SW480 (cell line): ENCODE measurements at regions not wholly inside any gene's neighbourhood (a gene's known extent, or its start where the extent isn't known, plus 50 kb on each side); places are given as distances from the start of the nearest gene placed in this dataset.
"Not testable (repeated sequence)": the region's sequence is repeated elsewhere in the genome, so short reads cannot be mapped to it uniquely, and the experiment has no call there.

Source experiments
- DNase-seq: peaks from one replicate; pipeline ENCODE4 v3.0.0-alpha.2; 2016; ENCODE audit warnings: low spot score

GRCh38 chr22:35138521-35138920 lies 72.6 kb downstream of the ISX start:
- DNase-seq = no peak

DNA sequence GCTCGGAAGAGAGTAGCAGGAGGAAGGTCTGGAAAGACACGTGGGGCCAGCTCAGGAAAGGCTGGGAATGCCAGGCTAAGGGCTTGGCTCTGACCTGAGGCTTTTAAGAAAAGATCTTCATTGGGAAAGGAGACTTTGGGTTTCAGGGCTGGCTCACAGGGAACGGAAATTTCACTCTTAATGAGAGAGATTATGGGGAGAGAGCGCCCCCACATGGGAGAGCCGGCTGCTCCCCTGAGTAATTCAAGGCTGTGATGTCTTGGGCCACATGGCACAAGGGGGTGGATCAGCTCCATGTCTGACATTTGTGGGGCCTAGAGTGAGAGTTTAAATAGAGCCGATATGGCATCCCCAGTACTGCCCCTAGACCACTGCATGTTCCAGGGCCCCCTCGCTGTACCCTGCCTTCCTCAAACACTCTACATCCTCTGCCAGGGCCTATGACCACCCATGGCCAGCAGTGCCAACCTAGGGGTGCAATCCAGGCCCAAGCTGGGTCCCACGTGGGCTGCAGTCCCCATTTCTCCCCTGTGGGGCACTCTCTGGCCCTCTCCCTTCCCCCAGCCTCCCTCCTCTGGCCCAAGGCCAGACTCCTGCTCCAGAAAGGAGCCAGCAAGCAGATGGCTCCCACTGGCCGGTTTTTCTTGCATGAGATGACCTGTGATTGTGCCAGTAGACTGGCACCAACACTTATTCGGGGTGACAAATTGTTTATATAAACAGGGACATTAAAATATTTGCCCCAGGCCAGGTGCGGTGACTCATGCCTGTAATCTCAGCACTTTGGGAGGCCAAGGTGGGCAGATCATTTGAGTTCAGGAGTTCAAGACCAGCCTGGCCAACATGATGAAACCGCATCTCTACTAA lies 75.2 kb downstream of the ISX start:
- no peak for DNase-seq

DNA sequence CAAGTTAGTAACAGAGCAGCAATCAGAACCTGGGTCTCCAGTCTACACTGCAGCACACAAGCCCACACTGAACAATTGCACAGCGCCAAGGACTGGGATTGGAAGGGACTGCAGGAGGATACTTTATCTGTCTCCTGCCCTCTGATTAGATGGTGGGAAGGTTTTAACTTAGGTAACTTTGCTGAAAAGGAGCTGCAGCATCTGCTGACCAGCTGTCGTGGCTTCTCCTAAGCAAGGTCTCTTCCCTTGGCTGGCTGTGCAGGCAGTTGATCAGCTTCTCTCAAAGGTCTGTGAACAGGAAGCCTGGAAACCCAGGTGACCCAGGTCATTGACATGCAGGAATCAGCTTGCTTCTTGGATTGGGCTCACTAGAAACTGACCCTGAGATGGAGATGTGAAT lies 82.4 kb downstream of the ISX start:
- DNase-seq = no peak

- DNase-seq = no peak
Measured at GRCh38 chr22:35148866-35149548, 83.0 kb downstream of the ISX start.

DNA sequence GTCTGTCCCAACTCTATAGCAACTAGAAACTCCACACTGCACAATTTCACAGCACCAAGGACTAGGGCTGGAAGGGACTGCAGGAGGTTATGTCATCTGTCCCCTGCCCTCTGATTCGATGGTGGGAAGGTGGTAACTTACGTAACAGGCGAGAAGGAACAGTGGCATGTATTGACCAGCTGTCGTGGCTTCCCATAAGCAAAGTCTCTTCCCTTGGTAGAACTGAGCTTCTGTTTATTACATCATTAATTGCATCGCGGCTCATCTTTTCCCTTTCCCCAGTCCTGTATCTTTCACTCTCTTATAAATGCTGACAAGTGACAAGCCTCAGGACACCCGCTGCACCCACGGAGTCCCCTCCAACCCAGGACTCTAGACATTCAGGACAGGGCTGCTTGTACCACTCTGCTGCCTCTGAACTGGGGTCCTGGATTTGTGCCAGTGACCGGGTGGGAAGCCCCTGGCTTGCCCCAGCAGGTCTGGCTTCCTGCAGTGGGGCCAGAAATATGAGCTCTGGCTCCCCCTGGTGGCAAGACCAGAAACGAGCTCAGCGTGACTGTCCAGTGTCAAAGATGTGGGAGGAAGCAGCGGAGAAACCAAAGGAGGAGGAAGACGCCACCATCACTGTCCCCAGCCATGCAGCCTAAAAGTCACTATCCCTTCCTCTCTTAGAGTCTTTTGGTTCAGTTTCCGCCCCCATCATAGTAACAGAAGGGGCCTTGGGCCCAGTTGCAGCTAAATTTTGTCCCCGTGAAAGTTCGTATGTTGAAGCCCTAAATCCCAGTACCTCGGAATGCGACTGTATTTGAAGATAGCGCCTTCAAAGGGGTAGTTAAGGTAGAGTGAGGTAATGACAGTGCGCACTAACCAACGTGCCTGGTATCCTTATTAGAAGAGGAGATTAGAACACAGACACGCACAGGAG lies 84.5 kb downstream of the ISX start:
- peak; percentile 23 for DNase-seq

GRCh38 chr22:35152316-35152715 lies 86.4 kb downstream of the ISX start:
- no peak for DNase-seq

- peak; percentile 61 for DNase-seq
Measured at GRCh38 chr22:35154937-35155387, 89.0 kb downstream of the ISX start.

- DNase-seq = no peak
Measured at GRCh38 chr22:35155403-35156025, 89.6 kb downstream of the ISX start.

DNA sequence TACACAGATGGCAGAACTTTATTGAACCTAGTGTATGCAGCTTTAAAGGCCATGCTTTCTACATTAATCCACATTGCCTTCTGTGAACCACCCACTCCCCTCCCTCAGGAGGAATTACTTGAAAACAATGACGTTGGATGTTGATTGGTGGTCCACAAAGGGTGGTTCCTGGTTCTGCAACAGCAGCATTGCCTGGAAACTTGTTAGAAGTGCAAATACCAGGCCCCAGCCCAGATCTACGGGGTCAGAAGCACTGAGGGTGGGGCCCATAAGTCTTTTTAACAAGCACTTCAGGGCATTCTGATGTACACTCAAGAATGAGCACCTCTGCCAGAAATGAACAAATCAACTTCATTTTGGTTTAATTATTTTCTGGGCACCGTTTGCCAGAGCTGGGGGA lies 91.0 kb downstream of the ISX start:
- no peak for DNase-seq

- DNase-seq = no peak
Measured at GRCh38 chr22:35158336-35158735, 92.4 kb downstream of the ISX start.

- no peak for DNase-seq
Measured at GRCh38 chr22:35159343-35159742, 93.4 kb downstream of the ISX start.

GRCh38 chr22:35160268-35160667 lies 94.3 kb downstream of the ISX start:
- no peak for DNase-seq

DNA sequence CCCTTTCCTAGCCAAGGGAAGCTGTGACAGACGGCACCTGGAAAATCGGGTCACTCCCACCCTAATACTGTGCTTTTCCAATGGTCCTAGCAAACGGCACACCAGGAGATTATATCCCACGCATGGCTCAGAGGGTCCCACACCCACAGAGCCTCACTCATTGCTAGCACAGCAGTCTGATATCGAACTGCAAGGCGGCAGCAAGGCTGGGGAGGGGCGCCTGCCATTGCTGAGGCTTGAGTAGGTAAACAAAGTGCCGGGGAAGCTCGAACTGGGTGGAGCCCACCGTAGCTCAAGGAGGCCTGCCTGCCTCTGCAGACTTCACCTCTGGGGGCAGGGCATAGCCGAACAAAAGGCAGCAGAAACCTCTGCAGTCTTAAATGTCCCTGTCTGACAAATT lies 91.4 kb upstream of the HMGXB4 start:
- DNase-seq = not testable (repeated sequence)

DNA sequence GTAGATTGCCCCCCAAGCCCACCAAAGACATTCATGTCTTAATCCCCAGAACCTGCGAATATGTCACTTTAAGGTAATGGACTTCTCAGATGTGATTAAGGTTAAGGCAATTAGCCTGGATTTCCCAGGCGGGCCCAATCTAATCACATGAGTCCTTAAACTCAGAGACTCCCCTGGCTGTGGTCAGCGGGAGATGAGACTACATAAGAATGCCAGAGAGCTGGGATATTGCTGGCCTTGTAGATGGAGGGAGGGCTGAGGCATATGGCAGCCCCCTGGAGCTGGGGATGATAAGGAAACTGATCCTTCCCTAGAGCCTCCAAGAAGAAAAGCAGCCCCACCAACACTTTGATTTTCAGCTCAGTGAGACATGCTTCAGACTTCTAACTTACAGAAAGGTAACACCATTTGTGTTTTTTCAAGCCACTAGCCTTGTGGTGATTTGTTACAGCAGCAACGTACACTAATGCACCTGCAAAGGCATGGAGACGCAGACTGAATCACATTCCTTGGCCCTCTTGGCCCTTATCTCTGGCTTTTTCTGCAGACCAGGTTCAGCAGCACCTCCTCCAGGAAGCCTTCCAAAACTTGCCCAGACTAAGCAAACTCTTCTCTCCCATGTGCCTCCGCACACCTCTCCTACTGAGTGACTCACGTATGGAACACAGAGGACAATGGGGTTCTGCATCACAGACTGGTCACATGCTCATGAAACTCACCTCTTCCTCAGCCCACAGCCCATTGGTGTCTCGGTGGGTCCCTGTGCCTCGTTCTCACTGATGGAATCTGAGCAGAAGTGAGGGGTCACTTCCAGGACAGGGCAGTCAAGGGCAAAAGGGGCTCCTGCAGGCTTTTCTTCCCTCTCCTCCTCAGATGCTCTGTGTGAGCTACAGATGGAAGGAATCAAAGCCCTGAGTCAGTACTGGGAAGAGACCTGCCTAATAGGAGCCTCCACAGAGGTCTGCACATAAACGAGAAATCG lies 86.3 kb upstream of the HMGXB4 start:
- DNase-seq = no peak

DNA sequence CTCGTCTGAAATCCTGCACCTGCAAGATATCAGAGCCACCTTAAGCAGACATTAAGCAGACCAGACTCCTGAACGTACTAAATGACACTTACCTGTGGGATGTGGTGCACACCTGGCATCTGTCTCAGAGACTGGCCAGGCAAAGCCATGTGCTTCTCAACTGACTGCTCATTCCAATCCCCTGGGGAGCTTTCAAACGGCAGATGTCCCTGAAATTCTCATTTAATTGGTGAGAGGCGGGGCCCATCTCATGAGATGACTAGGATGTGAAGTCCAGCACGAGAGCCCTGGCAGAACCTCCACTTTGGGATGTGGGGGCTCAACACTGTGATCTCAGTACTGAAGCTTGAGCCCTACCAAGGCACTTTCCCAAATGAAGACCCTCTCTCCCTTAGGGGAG lies 84.9 kb upstream of the HMGXB4 start:
- no peak for DNase-seq

DNA sequence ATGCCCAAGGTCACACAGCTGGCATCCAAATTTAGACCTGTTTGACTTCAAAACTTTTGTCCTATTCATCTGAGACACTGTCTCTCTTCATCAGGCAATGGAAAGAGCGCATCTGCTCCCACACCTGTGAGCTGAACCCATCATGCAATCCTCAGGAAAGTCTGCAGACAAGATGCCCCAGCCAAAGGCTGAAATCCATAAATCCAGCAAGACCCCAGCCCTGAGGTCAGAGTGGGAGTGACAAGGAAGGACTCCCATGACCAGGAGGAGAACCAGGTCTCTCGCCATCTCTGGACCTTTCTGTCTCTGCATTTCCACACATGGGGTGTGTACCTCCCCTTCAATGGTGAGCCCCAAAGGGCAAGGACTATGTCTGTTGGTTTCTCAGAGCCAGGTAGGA lies 83.6 kb upstream of the HMGXB4 start:
- DNase-seq = no peak

- no peak for DNase-seq
Measured at GRCh38 chr22:35174401-35175038, 82.8 kb upstream of the HMGXB4 start.

- no peak for DNase-seq
Measured at GRCh38 chr22:35175392-35175791, 81.9 kb upstream of the HMGXB4 start.

DNA sequence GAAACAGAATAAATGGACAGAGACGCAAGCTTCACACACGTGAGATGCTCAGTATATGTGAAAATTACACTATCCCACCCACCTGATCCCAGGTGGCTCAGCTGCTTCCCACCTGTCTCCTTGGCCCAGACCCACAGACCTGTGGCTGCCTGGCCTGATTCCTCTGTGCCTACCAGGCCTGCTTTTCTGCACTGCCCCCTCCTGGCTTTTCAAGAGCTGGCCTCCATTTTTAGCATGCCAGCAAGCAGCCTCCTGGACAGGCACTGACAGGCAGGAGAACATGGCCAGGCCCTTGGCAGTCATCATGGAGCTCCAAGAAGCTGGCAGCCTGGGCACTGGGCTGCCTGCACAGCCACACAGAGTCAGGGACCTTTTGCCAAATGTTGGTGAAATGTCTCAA lies 79.5 kb upstream of the HMGXB4 start:
- no peak for DNase-seq

GRCh38 chr22:35178446-35178845 lies 78.8 kb upstream of the HMGXB4 start:
- no peak for DNase-seq
